ENCODE measurements at regions not wholly inside any gene's neighbourhood (a gene's known extent, or its start where the extent isn't known, plus 50 kb on each side); places are given as distances from the start of the nearest gene placed in this dataset.

GRCh38 chr2:167843657-167844056 is 403.7 kb downstream of the STK39 start (continued):
- no peak for TF ChIP-seq IRF3 (IDR thresholded peaks at IDR 0.05; ENCODE audit: low read depth, low read length)

GRCh38 chr2:167843217-167843616 is 404.2 kb downstream of the STK39 start:
- Histone ChIP-seq H3K9me3 (no peaks in the 10 kb centered on the region), H3K9ac (no peak overlapping the region), H3K27ac (ENCODE audit: low read depth in 2 of 2, low read length in 1 of 2) (no peak overlapping the region), H3K9me2 (no peaks in the 10 kb centered on the region), H3K4me1 (ENCODE audit: control insufficient read depth in 1 of 2, insufficient read depth in 2 of 2, low read depth in 1 of 2, low read length in 1 of 2) (no peaks in the 10 kb centered on the region; a peak in 1 of 4 replicates), H3F3A (replicated peaks; ENCODE audit: insufficient read depth) (no peaks in the 10 kb centered on the region), H3K4me2 (no peak overlapping the region), H3K36me3 (replicated peaks in 1 of 2; ENCODE audit: control insufficient read depth in 1 of 2, insufficient read depth in 2 of 2, low read length in 1 of 2) (no peaks in the 10 kb centered on the region), H3K27me3 (ENCODE audit: insufficient read depth) (no peaks in the 10 kb centered on the region), H3K4me3 (ENCODE audit: low read depth in 2 of 2, low read length in 1 of 2) (no peak overlapping the region), H4K20me1 (ENCODE audit: insufficient read depth) (no peaks in the 10 kb centered on the region), H2AFZ (ENCODE audit: low read depth) (no peak overlapping the region), H3K79me2 (ENCODE audit: insufficient read depth) (no peaks in the 10 kb centered on the region)
- ChIA-PET CTCF (interaction anchor here (0.8 kb wide), 1 partner anchor 1304 kb away, joined by 3 read pairs; no protein-coding TSS in a partner anchor), POLR2A (no interaction called here)
- WGBS (ENCODE audit: low lambda C conversion rate): 100% methylated on average over 1 of the region's 1 CpG
- no peak for DNase-seq
- TF ChIP-seq USF2 (IDR thresholded peaks at IDR 0.05; ENCODE audit: borderline replicate concordance, low read depth, low read length): no peak
- no peak for TF ChIP-seq TAF1 (IDR thresholded peaks at IDR 0.05; ENCODE audit: borderline replicate concordance, low read depth, low read length)
- no peak for TF ChIP-seq NFIC (IDR thresholded peaks at IDR 0.05; ENCODE audit: borderline replicate concordance)
- TF ChIP-seq IRF3 (IDR thresholded peaks at IDR 0.05; ENCODE audit: low read depth, low read length): no peak
- TF ChIP-seq REST (IDR thresholded peaks at IDR 0.05; ENCODE audit: low read depth, low read length): no peak
- TF ChIP-seq CTCF (IDR thresholded peaks at IDR 0.05): no peak
- no peak for TF ChIP-seq FOSL2 (IDR thresholded peaks at IDR 0.05; ENCODE audit: borderline replicate concordance, low read depth)
- no peak for TF ChIP-seq RCOR1 (IDR thresholded peaks at IDR 0.05; ENCODE audit: low read length)
- no peak for TF ChIP-seq USF1 (IDR thresholded peaks at IDR 0.05; ENCODE audit: borderline replicate concordance, low read depth)
- TF ChIP-seq MEF2A (IDR thresholded peaks at IDR 0.05; ENCODE audit: borderline replicate concordance, low read depth): no peak
- TF ChIP-seq MXI1 (IDR thresholded peaks at IDR 0.05; ENCODE audit: low read depth, low read length): no peak
- TF ChIP-seq ZBTB33 (IDR thresholded peaks at IDR 0.05; ENCODE audit: borderline replicate concordance, low read depth): no peak
- TF ChIP-seq GABPA (IDR thresholded peaks at IDR 0.05; ENCODE audit: low read depth): no peak
- no peak for TF ChIP-seq YY1 (IDR thresholded peaks at IDR 0.05; ENCODE audit: low read depth)
- TF ChIP-seq RXRA (IDR thresholded peaks at IDR 0.05; ENCODE audit: borderline replicate concordance, low read depth): no peak
- TF ChIP-seq GATA2 (CRISPR knock-in tag; IDR thresholded peaks at IDR 0.05): no peak

All from SK-N-SH (cell line).